Globus pallidus (tissue), 1 donor: ENCODE measurements at regions not wholly inside any gene's neighbourhood (a gene's known extent, or its start where the extent isn't known, plus 50 kb on each side); places are given as distances from the start of the nearest gene placed in this dataset.
"Not testable (repeated sequence)": the region's sequence is repeated elsewhere in the genome, so short reads cannot be mapped to it uniquely, and the experiment has no call there.

Experiments used
- DNase-seq: peaks from one replicate; pipeline ENCODE4 v3.0.0-alpha.2; 2015; ENCODE audit warnings: low spot score

- DNase-seq = no peak
Observed at GRCh38 chr10:6694447-6695140, 114.5 kb upstream of the PRKCQ start.

DNA sequence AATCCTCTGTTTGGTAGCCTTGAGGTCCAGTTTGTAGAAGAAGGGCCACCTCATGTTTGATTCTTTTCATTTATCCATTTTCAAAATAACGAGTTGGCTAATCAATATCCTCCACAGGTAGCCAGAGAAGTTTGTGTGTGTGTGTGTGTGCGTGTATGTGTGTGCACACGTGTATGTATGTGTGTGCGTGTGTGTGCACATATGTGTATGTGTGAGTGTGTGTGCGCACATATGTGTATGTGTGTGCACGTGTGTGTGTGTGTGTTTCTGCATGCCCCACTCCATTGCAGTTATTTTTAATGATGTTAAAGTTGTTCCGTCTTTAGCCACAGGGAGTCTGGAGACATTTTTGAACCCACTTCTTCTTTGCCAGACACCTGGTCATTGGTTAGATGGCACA is 112.8 kb upstream of the PRKCQ start:
- no peak for DNase-seq

DNA sequence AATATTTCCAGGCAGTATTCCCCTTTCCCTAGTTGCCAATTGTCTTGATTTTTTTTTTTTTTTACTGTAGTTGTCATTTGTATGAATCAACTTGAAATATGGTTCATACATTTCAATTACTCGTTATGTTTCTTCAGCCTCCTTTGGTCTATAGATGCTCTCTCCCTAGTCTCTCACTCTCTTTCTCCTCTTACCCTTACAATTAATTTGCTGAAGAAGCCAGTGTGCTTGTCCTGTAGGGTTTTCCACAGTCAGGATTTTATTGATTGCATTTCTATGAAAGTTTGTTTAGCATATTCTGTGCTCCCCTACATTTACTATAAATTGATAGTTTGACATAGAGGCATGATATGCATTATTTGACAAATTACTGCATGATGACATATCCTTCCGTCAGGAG is 112.0 kb upstream of the PRKCQ start:
- DNase-seq = no peak

- no peak for DNase-seq
Observed at GRCh38 chr10:6689036-6689435, 109.0 kb upstream of the PRKCQ start.

DNA sequence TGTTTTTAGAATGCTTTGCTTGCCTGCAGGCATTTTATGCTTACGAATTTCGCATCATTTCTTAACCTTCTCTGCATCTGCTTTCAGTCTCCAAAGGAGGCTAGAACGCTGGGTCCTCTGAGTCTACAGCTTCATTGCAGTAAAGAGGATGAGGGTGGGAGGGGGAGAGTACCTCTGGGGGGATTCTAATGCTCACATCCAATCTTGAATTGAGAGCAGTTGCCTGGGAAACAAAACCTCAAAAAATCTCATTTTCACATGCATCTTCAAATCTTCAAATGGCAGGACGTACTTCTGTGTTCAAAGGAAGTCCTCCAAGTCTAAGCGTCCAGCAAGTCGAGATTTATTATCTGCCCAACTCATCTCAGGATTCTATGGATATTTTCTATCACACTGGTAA is 100.7 kb upstream of the PRKCQ start:
- DNase-seq = no peak

GRCh38 chr10:6678956-6679355 is 98.9 kb upstream of the PRKCQ start:
- DNase-seq = no peak

GRCh38 chr10:6678211-6678803 is 98.2 kb upstream of the PRKCQ start:
- peak; percentile 68 for DNase-seq

GRCh38 chr10:6677129-6677528 is 97.1 kb upstream of the PRKCQ start:
- not testable (repeated sequence) for DNase-seq

DNA sequence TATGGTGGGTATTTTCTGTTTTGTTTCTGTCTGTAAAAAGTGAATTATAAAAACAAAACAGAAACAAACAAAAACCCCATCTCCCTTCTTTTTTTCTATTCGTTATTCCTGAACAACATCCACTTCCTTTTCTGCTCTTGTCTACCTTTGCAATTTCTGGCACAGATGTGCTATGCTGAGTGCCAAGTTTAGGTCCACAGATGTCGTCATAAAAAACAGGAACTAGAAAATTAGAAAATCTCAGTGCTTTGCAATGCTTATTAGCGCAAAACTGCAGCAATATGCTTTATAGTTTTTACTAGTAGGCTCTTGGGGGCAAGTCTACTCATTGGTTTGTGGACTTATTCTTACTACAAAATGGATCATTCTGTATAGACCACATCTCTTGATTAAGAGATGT is 94.2 kb upstream of the PRKCQ start:
- DNase-seq = no peak

GRCh38 chr10:6671976-6672375 is 91.9 kb upstream of the PRKCQ start:
- no peak for DNase-seq

DNA sequence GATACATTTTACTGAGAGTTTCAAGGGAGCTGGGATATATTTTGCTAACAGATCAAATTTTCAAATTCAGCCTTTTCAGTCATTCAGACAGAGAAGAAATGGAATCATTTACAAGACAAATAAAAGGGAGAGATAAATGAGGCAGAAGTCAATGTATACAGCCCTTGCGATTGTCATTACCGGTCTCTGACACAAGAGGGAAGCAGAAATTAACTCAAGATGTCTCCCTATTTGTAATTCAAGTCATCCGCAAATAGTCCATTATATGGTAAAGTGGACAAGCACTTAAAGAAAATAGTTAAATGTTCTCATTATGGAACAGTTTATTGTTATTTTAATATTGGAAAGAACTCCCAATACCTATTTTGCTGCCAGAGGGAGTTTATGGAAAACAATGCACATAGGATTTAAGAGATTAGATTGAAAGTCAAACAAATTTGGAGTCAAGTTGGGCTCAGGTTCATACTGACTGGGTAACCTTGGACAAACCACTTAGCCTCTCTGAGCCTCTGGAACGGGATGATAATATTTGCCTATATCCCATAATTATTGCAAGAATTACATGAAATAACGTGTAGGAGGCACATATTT is 89.3 kb upstream of the PRKCQ start:
- DNase-seq = peak; percentile 82

- peak; percentile 74 for DNase-seq
Observed at GRCh38 chr10:6667679-6668270, 87.7 kb upstream of the PRKCQ start.

DNA sequence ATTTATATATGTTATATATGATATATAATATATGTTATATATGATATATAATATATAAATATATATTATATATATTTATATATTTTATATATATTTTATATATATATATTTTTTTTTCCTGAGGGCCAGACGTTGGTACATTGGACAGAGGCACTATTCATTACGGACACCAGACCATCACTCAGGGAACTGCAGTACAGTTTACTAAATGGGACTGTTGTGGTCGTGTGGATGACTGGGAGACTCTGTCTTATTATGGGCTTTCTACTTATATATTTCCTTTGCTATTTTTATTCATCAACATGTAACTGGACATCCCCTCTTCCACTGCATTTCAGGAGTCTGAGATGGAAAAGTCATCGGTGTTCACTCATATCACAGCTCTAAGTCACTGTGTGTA is 87.1 kb upstream of the PRKCQ start:
- DNase-seq = no peak

GRCh38 chr10:6665847-6666246 is 85.8 kb upstream of the PRKCQ start:
- DNase-seq = no peak

DNA sequence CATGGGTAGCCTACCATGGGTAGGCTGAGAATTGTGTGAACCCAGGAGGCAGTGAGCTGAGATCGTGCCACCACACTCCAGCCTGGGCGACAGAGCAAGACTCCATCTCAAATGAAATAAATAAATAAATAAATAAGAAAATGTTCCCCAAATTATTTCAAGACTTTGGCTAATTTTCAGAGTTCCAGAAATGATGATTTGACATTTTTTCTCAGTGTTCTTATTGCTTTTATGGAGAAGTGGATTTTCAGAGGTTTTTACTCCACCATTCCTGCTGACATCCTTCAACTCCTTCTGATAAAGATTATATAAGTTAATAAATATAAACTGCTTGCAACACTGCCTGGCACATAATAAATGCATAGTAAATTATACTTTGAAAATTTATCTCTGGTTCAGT is 80.4 kb upstream of the PRKCQ start:
- DNase-seq = no peak

- no peak for DNase-seq
Observed at GRCh38 chr10:6659451-6659850, 79.4 kb upstream of the PRKCQ start.

- DNase-seq = no peak
Observed at GRCh38 chr10:6657669-6658068, 77.6 kb upstream of the PRKCQ start.

DNA sequence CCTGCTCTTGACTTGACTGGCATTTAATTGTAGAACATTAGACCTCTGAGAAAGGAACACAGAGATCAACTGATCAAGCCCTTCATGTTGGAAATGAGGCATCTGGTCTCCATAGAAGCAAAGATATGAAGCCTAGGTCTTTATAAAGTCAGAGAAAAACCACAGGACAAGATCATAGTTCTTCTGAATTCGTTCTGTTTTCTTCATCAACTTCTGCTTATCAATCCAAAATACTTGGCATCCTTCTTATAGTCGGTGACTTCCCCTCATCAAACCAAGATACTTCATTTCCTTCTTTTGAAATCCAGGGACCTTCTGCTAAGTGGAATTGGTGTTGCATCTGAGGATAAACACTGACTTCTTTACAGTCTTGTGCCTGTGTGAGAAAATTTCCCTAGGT is 77.1 kb upstream of the PRKCQ start:
- DNase-seq = no peak

DNA sequence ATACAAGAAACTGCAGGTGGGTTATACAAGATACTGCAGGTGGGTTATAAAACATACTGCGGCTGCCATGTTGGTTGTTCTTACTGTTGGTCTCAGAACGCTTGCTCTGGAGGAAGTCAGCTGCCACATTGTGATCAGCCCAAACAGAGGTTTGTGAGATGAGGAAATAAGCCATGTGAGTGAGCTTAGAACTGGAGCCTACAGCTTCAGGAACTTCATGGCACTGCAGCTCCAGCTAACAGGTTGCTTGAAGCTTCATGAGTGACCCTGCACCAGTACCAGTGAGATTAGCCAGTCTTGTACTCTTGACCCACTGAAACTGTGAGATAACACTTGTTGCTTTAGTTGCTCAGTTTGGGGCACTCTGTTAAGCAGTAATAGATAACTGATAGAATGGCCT is 74.5 kb upstream of the PRKCQ start:
- no peak for DNase-seq

GRCh38 chr10:6650586-6650985 is 70.5 kb upstream of the PRKCQ start:
- DNase-seq = no peak

DNA sequence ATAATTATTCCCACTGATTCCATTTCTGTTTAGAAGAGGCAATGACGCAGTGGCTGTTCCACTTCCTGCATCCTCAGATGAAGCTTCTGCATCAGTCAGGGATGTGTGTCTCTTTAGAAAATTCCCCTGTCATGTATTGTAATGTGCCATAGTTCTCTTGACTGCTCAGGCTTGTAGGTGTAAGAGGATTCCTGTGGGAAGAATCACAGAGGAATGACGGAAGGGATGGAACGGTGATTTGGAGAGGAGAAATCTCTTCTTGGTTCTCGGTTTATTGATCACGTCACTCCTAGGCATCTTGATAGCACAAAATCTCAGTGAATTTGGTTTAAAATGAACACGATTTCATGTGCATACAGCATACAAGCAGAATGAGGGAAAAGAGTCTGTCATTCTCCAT is 69.8 kb upstream of the PRKCQ start:
- no peak for DNase-seq

DNA sequence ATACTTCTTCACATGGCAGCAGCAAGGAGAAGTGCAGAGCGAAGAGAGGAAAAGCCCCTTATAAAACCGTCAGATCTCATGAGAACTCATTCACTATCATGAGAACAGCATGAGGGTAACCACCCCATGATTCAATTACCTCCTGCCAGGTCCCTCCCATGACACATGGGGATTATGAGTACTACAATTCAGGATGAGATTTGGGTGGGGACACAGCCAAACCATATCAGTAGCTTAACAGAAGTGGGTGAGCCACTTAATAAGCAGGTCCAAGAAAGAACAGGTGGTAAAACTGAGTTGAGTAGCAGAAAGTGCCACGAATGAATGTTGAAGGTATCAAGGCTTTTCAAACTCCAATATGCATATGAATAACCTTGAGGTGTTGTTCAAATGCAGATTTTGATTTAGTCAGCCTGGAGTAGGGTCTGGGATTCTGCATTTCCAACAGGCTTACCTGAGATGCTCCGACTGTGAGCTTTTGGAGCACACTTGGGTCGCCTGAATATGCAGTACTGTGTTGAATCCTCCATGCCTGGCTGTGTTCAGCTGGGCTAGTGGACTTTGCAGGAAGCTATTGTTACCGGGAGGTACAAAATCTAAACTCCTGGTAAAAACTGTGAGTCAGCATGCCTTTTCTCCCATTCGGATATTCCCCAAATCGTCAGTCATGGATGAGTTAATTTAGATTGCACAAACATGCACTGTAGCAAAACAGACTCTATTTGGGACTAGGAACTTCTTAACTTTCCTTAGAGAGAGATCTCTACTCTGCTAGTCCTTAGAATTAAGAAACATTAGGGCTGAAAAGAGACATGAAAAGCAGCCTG is 69.0 kb upstream of the PRKCQ start:
- DNase-seq = no peak
